HCT116 (cell line): ENCODE measurements at regions not wholly inside any gene's neighbourhood (a gene's known extent, or its start where the extent isn't known, plus 50 kb on each side); places are given as distances from the start of the nearest gene placed in this dataset.

Experiments
- ATAC-seq: fragments of 200-7000 bp; cut with Tn5 transposase; 2 replicates; pipeline ENCODE4 v1.9.1; 2020; ENCODE audit warnings: mild to moderate bottlenecking, moderate library complexity
- BruUV-seq: library from RNA; stranded (reverse); fragments of 400-500 nt; replicated peaks from 2 replicates; lab custom pipeline; 2021; lab: Mats Ljungman, UMichigan
- CTCF ChIA-PET: fragments of 300-600 bp; sonication (Branson Sonifier 250); formaldehyde crosslinking; loops from one replicate; lab custom pipeline; 2021; ENCODE audit warnings: antibody characterized with exemption; lab: Charles Lee
- POLR2A ChIA-PET: fragments of 300-600, 350-600 bp; sonication (Branson Sonifier 250); formaldehyde crosslinking; loops from one replicate; lab custom pipeline; 2021; ENCODE audit warnings: antibody characterized with exemption; lab: Charles Lee
- RAD21 ChIA-PET, 2 experiments: fragments of 300-600 bp; sonication (Branson Sonifier 250); formaldehyde crosslinking; loops; one replicate each; lab custom pipeline; 2023; ENCODE audit warnings: low total read pairs in 2 of 2; ENCODE audit not compliant: uncharacterized antibody in 2 of 2, unreplicated experiment in 2 of 2, low non-redundant PET in 1 of 2; lab: Charles Lee
- DNase-seq: peaks from one replicate; pipeline ENCODE4 v3.0.0-alpha.2; 2010; ENCODE audit warnings: low read depth, low spot score
- H2AFZ ChIP-seq: fragments of 200-600 bp; shearing (Covaris generic), sonication (generic); 2 replicates; pipeline ENCODE4 v1.6.1; 2017; ENCODE audit warnings: low read depth, mixed run types, mixed read lengths, antibody characterized with exemption, low read length; ENCODE audit not compliant: poor library complexity, severe bottlenecking
- H3K27ac ChIP-seq: 2 replicates; pipeline ENCODE4 v1.5.1; 2012; ENCODE audit warnings: low read depth, low read length
- H3K27me3 ChIP-seq: fragments of 200-600 bp; sonication (generic); 2 replicates; pipeline ENCODE4 v1.6.1; 2016; ENCODE audit warnings: mixed run types, low read length, mixed read lengths; ENCODE audit not compliant: insufficient read depth
- H3K36me3 ChIP-seq, 2 experiments: fragments of 200-500 bp in 1 of 2; fragments of 200-600 bp in 1 of 2; sonication (Bioruptor generic) in 1 of 2; sonication (generic) in 1 of 2; 2 replicates each; pipeline versions ENCODE4 v1.5.1 to v1.6.1; 2014 to 2016; ENCODE audit warnings: low read length in 2 of 2, inconsistent platforms in 1 of 2, mixed read lengths in 1 of 2, mixed run types in 1 of 2; ENCODE audit not compliant: insufficient read depth in 2 of 2, control insufficient read depth in 1 of 2
- H3K4me1 ChIP-seq, 2 experiments: fragments of 200-600 bp in 1 of 2; sonication (generic) in 1 of 2; 2 replicates each; pipeline versions ENCODE4 v1.5.1 to v1.6.1; 2012 to 2017; ENCODE audit warnings: low read length in 2 of 2, inconsistent platforms in 1 of 2, mild to moderate bottlenecking in 1 of 2, mixed read lengths in 1 of 2, mixed run types in 1 of 2, moderate library complexity in 1 of 2; ENCODE audit not compliant: insufficient read depth in 2 of 2, control insufficient read depth in 1 of 2
- H3K4me2 ChIP-seq: fragments of 200-600 bp; sonication (generic); 2 replicates; pipeline ENCODE4 v1.6.1; 2017; ENCODE audit warnings: mixed run types, low read length, mixed read lengths
- H3K4me3 ChIP-seq, 2 experiments: fragments of 200-600 bp in 1 of 2; sonication (generic) in 1 of 2; replicated peaks in 1 of 2; 2 replicates each; pipeline ENCODE4 v1.5.1; 2011 to 2016; ENCODE audit warnings: low read length in 2 of 2, control low read depth in 1 of 2, low read depth in 1 of 2, mild to moderate bottlenecking in 1 of 2, mixed read lengths in 1 of 2, mixed run types in 1 of 2
- H3K79me2 ChIP-seq: fragments of 200-600 bp; sonication (generic); 2 replicates; pipeline ENCODE4 v1.6.1; 2017; ENCODE audit warnings: mild to moderate bottlenecking, mixed run types, low read length, moderate library complexity, mixed read lengths; ENCODE audit not compliant: insufficient read depth
- H3K9ac ChIP-seq: fragments of 200-600 bp; sonication (generic); 2 replicates; pipeline ENCODE4 v1.6.1; 2016; ENCODE audit warnings: low read length, mixed read lengths
- H3K9me2 ChIP-seq: fragments of 200-600 bp; sonication (generic), shearing (Covaris generic); 2 replicates; pipeline ENCODE4 v1.6.1; 2017; ENCODE audit warnings: mixed run types, mild to moderate bottlenecking, moderate library complexity; ENCODE audit not compliant: insufficient read depth
- H3K9me3 ChIP-seq, 2 experiments: fragments of 200-500 bp in 1 of 2; fragments of 200-600 bp in 1 of 2; sonication (Bioruptor generic) in 1 of 2; sonication (generic) in 1 of 2; 2 replicates each; pipeline ENCODE4 v1.6.1; 2014 to 2017; ENCODE audit warnings: low read length in 2 of 2, mixed read lengths in 2 of 2, inconsistent platforms in 1 of 2, low read depth in 1 of 2, mild to moderate bottlenecking in 1 of 2, mixed run types in 1 of 2, moderate library complexity in 1 of 2; ENCODE audit not compliant: control insufficient read depth in 1 of 2, insufficient read depth in 1 of 2
- H4K20me1 ChIP-seq: fragments of 200-600 bp; sonication (generic), shearing (Covaris generic); 2 replicates; pipeline ENCODE4 v1.6.1; 2017; ENCODE audit warnings: mixed run types, mild to moderate bottlenecking, moderate library complexity; ENCODE audit not compliant: insufficient read depth
- ATF3 ChIP-seq: IDR thresholded peaks from 2 replicates; pipeline ENCODE4 v1.6.1; 2012
- CBX3 ChIP-seq: IDR thresholded peaks from 2 replicates; pipeline ENCODE4 v1.6.1; 2012; ENCODE audit warnings: low read depth
- CTCF ChIP-seq, 3 experiments: fragments of 200-600 bp in 1 of 3; sonication (generic) in 1 of 3; IDR thresholded peaks in 2 of 3; conservative IDR thresholded peaks in 1 of 3; 2 replicates each; pipeline ENCODE4 v1.5.1; 2012 to 2017; ENCODE audit warnings: low read depth in 2 of 3, low read length in 2 of 3, antibody characterized with exemption in 1 of 3, borderline replicate concordance in 1 of 3, control low read depth in 1 of 3, mild to moderate bottlenecking in 1 of 3, mixed read lengths in 1 of 3, mixed run types in 1 of 3, moderate library complexity in 1 of 3; ENCODE audit not compliant: insufficient read depth in 1 of 3
- ELF1 ChIP-seq: IDR thresholded peaks from 2 replicates; pipeline ENCODE4 v1.6.1; 2012; ENCODE audit warnings: low read depth, borderline replicate concordance
- EZH2 ChIP-seq: fragments of 200-600 bp; sonication (generic); IDR thresholded peaks from 2 replicates; pipeline ENCODE4 v1.6.1; 2017; ENCODE audit warnings: antibody characterized with exemption, mixed run types
- FOSL1 ChIP-seq: IDR thresholded peaks from 2 replicates; pipeline ENCODE4 v1.6.1; 2012; ENCODE audit warnings: low read depth
- MAX ChIP-seq: IDR thresholded peaks from 2 replicates; pipeline ENCODE4 v1.6.1; 2012
- POLR2A ChIP-seq: IDR thresholded peaks from 2 replicates; pipeline ENCODE4 v1.7.0; 2011; ENCODE audit warnings: borderline replicate concordance; ENCODE audit not compliant: insufficient read depth, insufficient read length; ENCODE audit errors: extremely low read depth
- RAD21 ChIP-seq: IDR thresholded peaks from 2 replicates; pipeline ENCODE4 v1.6.1; 2012; ENCODE audit warnings: low read depth, mild to moderate bottlenecking
- REST ChIP-seq: IDR thresholded peaks from 2 replicates; pipeline ENCODE4 v1.6.1; 2012; ENCODE audit warnings: low read depth
- SRF ChIP-seq: IDR thresholded peaks from 2 replicates; pipeline ENCODE4 v1.6.1; 2012; ENCODE audit warnings: low read depth
- TCF7L2 ChIP-seq: IDR thresholded peaks from 2 replicates; pipeline ENCODE4 v1.7.0; 2011; ENCODE audit warnings: borderline replicate concordance, inconsistent platforms; ENCODE audit not compliant: insufficient read depth, insufficient read length; ENCODE audit errors: extremely low read depth
- ZBTB33 ChIP-seq: IDR thresholded peaks from 2 replicates; pipeline ENCODE4 v1.6.1; 2011; ENCODE audit warnings: mild to moderate bottlenecking, low read length, moderate library complexity; ENCODE audit not compliant: insufficient replicate concordance; ENCODE audit errors: extremely low read depth
- ZFX ChIP-seq: fragments of 450-650 bp; IDR thresholded peaks from 2 replicates; pipeline ENCODE4 v1.6.1; 2017
- intact Hi-C: fragments of 100-400 bp; cut with micrococcal nuclease; formaldehyde crosslinking; loops from 2 replicates; pipeline ENCODE4 v1.10.0; 2022

- ATAC-seq (no peak), DNase-seq (no peak)
- ChIA-PET POLR2A (no interaction called here), CTCF (no interaction called here), RAD21 (no interaction called here)
- Histone ChIP-seq H3K4me1 (no peaks in the 10 kb centered on the region), H4K20me1 (no peaks in the 10 kb centered on the region), H2AFZ (no peak overlapping the region), H3K9ac (no peak overlapping the region), H3K27me3 (no peaks in the 10 kb centered on the region), H3K9me2 (no peaks in the 10 kb centered on the region), H3K36me3 (no peaks in the 10 kb centered on the region), H3K27ac (no peak overlapping the region), H3K79me2 (no peaks in the 10 kb centered on the region), H3K4me3 (no peak overlapping the region), H3K9me3 (no peaks in the 10 kb centered on the region), H3K4me2 (no peak overlapping the region)
- BruUV-seq: no TSS peak
- no peak for TF ChIP-seq REST
- no peak for TF ChIP-seq FOSL1
- no peak for TF ChIP-seq CBX3
- no peak for TF ChIP-seq TCF7L2
- no peak for TF ChIP-seq POLR2A
- TF ChIP-seq ZFX: no peak
- no peak for TF ChIP-seq ZBTB33
- no peak for TF ChIP-seq SRF
- no peak for TF ChIP-seq CTCF (IDR thresholded peaks at IDR 0.05 in 2 of 3, conservative IDR thresholded peaks at IDR 0.05 in 1 of 3; ENCODE audit: borderline replicate concordance in 1 of 3, insufficient read depth in 1 of 3, low read depth in 2 of 3, low read length in 2 of 3)
- no peak for TF ChIP-seq RAD21
- no peak for TF ChIP-seq ELF1
- TF ChIP-seq ATF3: no peak
- no peak for TF ChIP-seq MAX
- no peak for TF ChIP-seq EZH2
- intact Hi-C loops: no loop called here
Measured at GRCh38 chr1:98382586-98382985, 278.9 kb upstream of the SNX7 start.
